ENCODE measurements at regions not wholly inside any gene's neighbourhood (a gene's known extent, or its start where the extent isn't known, plus 50 kb on each side); places are given as distances from the start of the nearest gene placed in this dataset.

GRCh38 chr12:124241776-124242528 is 52.9 kb upstream of the RFLNA start:
- no peak for DNase-seq (ENCODE audit: low read depth, low spot score)
- in situ Hi-C loops (cut with HindIII; ENCODE audit: low pct_unique_long_range_greater_than_20kb, low sequenced_read_pairs), result no loop called here

GRCh38 chr12:124242529-124243065 is 52.3 kb upstream of the RFLNA start:
- in situ Hi-C loops (cut with HindIII; ENCODE audit: low pct_unique_long_range_greater_than_20kb, low sequenced_read_pairs), result no loop called here
- no peak for DNase-seq (ENCODE audit: low read depth, low spot score)

DNA sequence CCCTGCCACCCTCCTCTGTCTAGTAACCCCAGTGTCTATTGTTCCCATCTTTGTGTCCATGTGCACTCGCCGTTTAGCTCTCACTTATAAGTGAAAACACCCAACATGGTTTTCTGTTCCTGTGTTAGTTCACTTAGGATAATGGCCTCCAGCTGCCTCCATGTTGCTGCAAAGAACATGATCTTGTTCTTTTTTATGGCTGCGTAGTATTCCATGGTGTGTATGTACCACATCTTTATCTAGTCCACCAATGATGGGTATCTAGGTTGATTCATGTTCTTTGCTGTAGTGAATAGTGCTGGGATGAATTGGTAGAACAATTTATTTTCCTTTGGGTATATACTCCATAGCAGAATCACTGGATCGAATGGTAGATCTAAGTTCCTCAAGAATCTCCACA is 51.0 kb upstream of the RFLNA start:
- in situ Hi-C loops (cut with HindIII; ENCODE audit: low pct_unique_long_range_greater_than_20kb, low sequenced_read_pairs), result no loop called here
- no peak for DNase-seq (ENCODE audit: low read depth, low spot score)
